ENCODE measurements at regions not wholly inside any gene's neighbourhood (a gene's known extent, or its start where the extent isn't known, plus 50 kb on each side); places are given as distances from the start of the nearest gene placed in this dataset.

GRCh38 chr15:94535298-94536048 is 304.1 kb downstream of the MCTP2 start:
- no peak for DNase-seq (ENCODE audit: low read depth, low spot score)

- no peak for DNase-seq (ENCODE audit: low read depth, low spot score)
Measured at GRCh38 chr15:94536549-94536948, 305.2 kb downstream of the MCTP2 start.

- no peak for DNase-seq (ENCODE audit: low read depth, low spot score)
Measured at GRCh38 chr15:94538280-94538679, 306.9 kb downstream of the MCTP2 start.

- no peak for DNase-seq (ENCODE audit: low read depth, low spot score)
Measured at GRCh38 chr15:94542391-94542790, 311.0 kb downstream of the MCTP2 start.

GRCh38 chr15:94546808-94547207 is 315.4 kb downstream of the MCTP2 start:
- DNase-seq (ENCODE audit: low read depth, low spot score), result no peak

GRCh38 chr15:94547711-94548110 is 316.4 kb downstream of the MCTP2 start:
- no peak for DNase-seq (ENCODE audit: low read depth, low spot score)

GRCh38 chr15:94555841-94556519 is 324.6 kb downstream of the MCTP2 start:
- no peak for DNase-seq (ENCODE audit: low read depth, low spot score)

GRCh38 chr15:94561036-94561689 is 329.8 kb downstream of the MCTP2 start:
- no peak for DNase-seq (ENCODE audit: low read depth, low spot score)

- no peak for DNase-seq (ENCODE audit: low read depth, low spot score)
Measured at GRCh38 chr15:94563456-94563855, 332.1 kb downstream of the MCTP2 start.

- DNase-seq (ENCODE audit: low read depth, low spot score), result no peak
Measured at GRCh38 chr15:94576889-94577533, 345.6 kb downstream of the MCTP2 start.

GRCh38 chr15:94579286-94579685 is 347.9 kb downstream of the MCTP2 start:
- DNase-seq (ENCODE audit: low read depth, low spot score), result no peak

GRCh38 chr15:94580211-94580885 is 349.0 kb downstream of the MCTP2 start:
- no peak for DNase-seq (ENCODE audit: low read depth, low spot score)

- DNase-seq (ENCODE audit: low read depth, low spot score), result no peak
Measured at GRCh38 chr15:94582368-94582767, 351.0 kb downstream of the MCTP2 start.

- DNase-seq (ENCODE audit: low read depth, low spot score), result no peak
Measured at GRCh38 chr15:94584833-94585244, 353.5 kb downstream of the MCTP2 start.

GRCh38 chr15:94586099-94586498 is 354.7 kb downstream of the MCTP2 start:
- DNase-seq (ENCODE audit: low read depth, low spot score), result no peak

GRCh38 chr15:94587113-94587512 is 355.8 kb downstream of the MCTP2 start:
- no peak for DNase-seq (ENCODE audit: low read depth, low spot score)

GRCh38 chr15:94588993-94589392 is 357.6 kb downstream of the MCTP2 start:
- DNase-seq (ENCODE audit: low read depth, low spot score), result no peak

- DNase-seq (ENCODE audit: low read depth, low spot score), result no peak
Measured at GRCh38 chr15:94592495-94592894, 361.1 kb downstream of the MCTP2 start.

GRCh38 chr15:94596707-94597106 is 365.3 kb downstream of the MCTP2 start:
- no peak for DNase-seq (ENCODE audit: low read depth, low spot score)

GRCh38 chr15:94600505-94600904 is 369.1 kb downstream of the MCTP2 start:
- no peak for DNase-seq (ENCODE audit: low read depth, low spot score)

GRCh38 chr15:94602754-94603470 is 371.6 kb downstream of the MCTP2 start:
- no peak for DNase-seq (ENCODE audit: low read depth, low spot score)

All from smooth muscle cell of the brain vasculature (primary cell).